ENCODE measurements at regions not wholly inside any gene's neighbourhood (a gene's known extent, or its start where the extent isn't known, plus 50 kb on each side); places are given as distances from the start of the nearest gene placed in this dataset.
"Not testable (repeated sequence)": the region's sequence is repeated elsewhere in the genome, so short reads cannot be mapped to it uniquely, and the experiment has no call there.

GRCh38 chr14:97061198-97061597 is 264.0 kb downstream of the VRK1 start:
- no peak for TF ChIP-seq CTCF (conservative IDR thresholded peaks at IDR 0.05)
- H3K27ac ChIP-seq: no peak overlapping the region

- H3K27ac ChIP-seq: no peak overlapping the region
Observed at GRCh38 chr14:97061714-97062113, 264.5 kb downstream of the VRK1 start.

GRCh38 chr14:97065305-97066067 is 268.3 kb downstream of the VRK1 start:
- no peak for TF ChIP-seq CTCF (conservative IDR thresholded peaks at IDR 0.05)
- H3K27ac ChIP-seq: no peak overlapping the region

More at GRCh38 chr14:97061714-97062113, 264.5 kb downstream of the VRK1 start:
- no peak for TF ChIP-seq CTCF (conservative IDR thresholded peaks at IDR 0.05)

GRCh38 chr14:97066068-97066899 is 269.1 kb downstream of the VRK1 start:
- no peak for TF ChIP-seq CTCF (conservative IDR thresholded peaks at IDR 0.05)
- no peak overlapping the region for H3K27ac ChIP-seq

GRCh38 chr14:97068293-97068692 is 271.1 kb downstream of the VRK1 start:
- not testable (repeated sequence) for H3K27ac ChIP-seq

- no peak for TF ChIP-seq CTCF (conservative IDR thresholded peaks at IDR 0.05)
- H3K27ac ChIP-seq: no peak overlapping the region
Observed at GRCh38 chr14:97070259-97070658, 273.1 kb downstream of the VRK1 start.

- no peak overlapping the region for H3K27ac ChIP-seq
- no peak for TF ChIP-seq CTCF (conservative IDR thresholded peaks at IDR 0.05)
Observed at GRCh38 chr14:97071177-97071576, 274.0 kb downstream of the VRK1 start.

GRCh38 chr14:97073622-97074021 is 276.4 kb downstream of the VRK1 start:
- H3K27ac ChIP-seq: no peak overlapping the region
- TF ChIP-seq CTCF (conservative IDR thresholded peaks at IDR 0.05): no peak
